HFFc6 (cell line): ENCODE measurements at regions not wholly inside any gene's neighbourhood (a gene's known extent, or its start where the extent isn't known, plus 50 kb on each side); places are given as distances from the start of the nearest gene placed in this dataset.

Experiments used
- DNase-seq: peaks from one replicate; pipeline ENCODE4 v3.0.0-alpha.2; 2018
- H3K27ac Mint-ChIP-seq: 2 replicates; pipeline ENCODE4 v1.8.0; 2020; ENCODE audit warnings: mild to moderate bottlenecking, mixed read lengths
- H3K27me3 Mint-ChIP-seq: 2 replicates; pipeline ENCODE4 v1.8.0; 2021; ENCODE audit warnings: mild to moderate bottlenecking, moderate library complexity, mixed read lengths; ENCODE audit not compliant: insufficient read depth
- H3K36me3 Mint-ChIP-seq: 2 replicates; pipeline ENCODE4 v1.8.0; 2021; ENCODE audit warnings: low read depth, mixed read lengths
- H3K4me1 Mint-ChIP-seq: 2 replicates; pipeline ENCODE4 v1.8.0; 2020; ENCODE audit warnings: low read depth, mixed read lengths
- H3K4me3 Mint-ChIP-seq: 2 replicates; pipeline ENCODE4 v1.8.0; 2020; ENCODE audit warnings: mild to moderate bottlenecking, moderate library complexity, mixed read lengths
- H3K9me3 Mint-ChIP-seq: 2 replicates; pipeline ENCODE4 v1.8.0; 2020; ENCODE audit warnings: mild to moderate bottlenecking, mixed read lengths
- TF ChIP-seq, protein P1 (sequence below): fragments of 200-600 bp; sonication (generic); IDR thresholded peaks from 2 replicates; pipeline ENCODE4 v1.5.0; 2021; ENCODE audit warnings: antibody characterized with exemption, mild to moderate bottlenecking

DNA sequence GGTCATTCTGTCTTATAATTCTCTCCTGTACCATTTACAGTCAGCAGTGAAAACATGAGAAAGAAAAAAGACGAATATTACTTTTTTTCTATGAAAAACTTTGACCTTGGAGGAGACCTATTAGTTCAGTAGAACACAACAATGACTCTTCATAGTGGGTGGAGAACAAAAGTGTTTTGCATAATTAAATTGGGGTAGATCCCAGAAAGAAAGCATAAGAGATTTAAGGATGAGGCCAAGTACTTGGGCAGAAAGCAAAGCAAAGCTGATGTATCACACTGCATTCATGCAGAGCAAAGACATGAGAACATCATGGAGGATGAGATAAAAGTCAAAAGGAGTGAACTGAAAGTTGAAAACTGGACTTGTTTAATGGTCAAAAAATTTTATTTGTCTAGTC is 1273.4 kb downstream of the ROBO2 start:
- DNase-seq: no peak
- Mint-ChIP-seq H3K4me3 (no peak overlapping the region), H3K27me3 (peaks cover 3% of the 10 kb centered on the region), H3K9me3 (no peaks in the 10 kb centered on the region), H3K4me1 (no peaks in the 10 kb centered on the region), H3K36me3 (no peaks in the 10 kb centered on the region), H3K27ac (no peak overlapping the region)
- TF ChIP-seq, protein P1, sequence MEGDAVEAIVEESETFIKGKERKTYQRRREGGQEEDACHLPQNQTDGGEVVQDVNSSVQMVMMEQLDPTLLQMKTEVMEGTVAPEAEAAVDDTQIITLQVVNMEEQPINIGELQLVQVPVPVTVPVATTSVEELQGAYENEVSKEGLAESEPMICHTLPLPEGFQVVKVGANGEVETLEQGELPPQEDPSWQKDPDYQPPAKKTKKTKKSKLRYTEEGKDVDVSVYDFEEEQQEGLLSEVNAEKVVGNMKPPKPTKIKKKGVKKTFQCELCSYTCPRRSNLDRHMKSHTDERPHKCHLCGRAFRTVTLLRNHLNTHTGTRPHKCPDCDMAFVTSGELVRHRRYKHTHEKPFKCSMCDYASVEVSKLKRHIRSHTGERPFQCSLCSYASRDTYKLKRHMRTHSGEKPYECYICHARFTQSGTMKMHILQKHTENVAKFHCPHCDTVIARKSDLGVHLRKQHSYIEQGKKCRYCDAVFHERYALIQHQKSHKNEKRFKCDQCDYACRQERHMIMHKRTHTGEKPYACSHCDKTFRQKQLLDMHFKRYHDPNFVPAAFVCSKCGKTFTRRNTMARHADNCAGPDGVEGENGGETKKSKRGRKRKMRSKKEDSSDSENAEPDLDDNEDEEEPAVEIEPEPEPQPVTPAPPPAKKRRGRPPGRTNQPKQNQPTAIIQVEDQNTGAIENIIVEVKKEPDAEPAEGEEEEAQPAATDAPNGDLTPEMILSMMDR: no peak

DNA sequence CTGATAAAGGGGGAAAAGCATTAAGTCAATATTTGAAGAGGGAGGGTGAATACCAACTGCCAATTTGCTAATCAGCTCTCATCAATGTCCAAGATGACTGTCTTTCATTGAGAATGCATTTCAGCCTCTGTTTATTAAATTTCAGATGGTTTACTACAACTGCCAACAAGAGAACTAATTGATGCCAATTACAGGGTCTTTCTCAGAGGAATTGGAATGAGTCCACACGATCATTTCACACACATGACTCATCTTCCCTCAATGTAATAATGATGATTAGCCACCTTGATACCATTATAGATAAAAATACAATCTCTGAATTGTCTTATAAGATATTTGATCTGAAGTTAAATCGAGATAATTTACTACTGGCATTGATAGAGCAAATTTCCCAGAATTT is 1274.4 kb downstream of the ROBO2 start:
- TF ChIP-seq, protein P1: no peak
- Mint-ChIP-seq H3K27me3 (peaks cover 3% of the 10 kb centered on the region), H3K4me1 (no peaks in the 10 kb centered on the region), H3K36me3 (no peaks in the 10 kb centered on the region), H3K27ac (no peak overlapping the region), H3K9me3 (no peaks in the 10 kb centered on the region), H3K4me3 (no peak overlapping the region)
- DNase-seq: no peak

DNA sequence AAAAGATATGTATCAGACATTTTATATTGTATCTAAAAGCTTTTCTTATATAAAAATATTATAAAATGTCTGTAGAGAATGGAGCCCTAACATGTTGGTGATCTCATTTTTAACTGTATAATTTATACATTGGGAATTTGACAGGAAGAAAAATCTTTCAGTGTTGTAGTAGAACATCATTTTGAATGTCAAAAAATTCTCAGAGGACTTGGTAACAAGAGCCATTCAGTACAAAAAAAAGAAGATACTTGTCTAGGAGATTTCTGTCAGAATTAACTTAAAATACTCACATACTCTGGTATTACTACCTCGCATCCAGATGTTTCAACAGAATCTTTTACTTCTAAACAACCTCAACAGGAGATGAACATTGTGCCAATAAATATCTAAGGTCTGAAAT is 1277.9 kb downstream of the ROBO2 start:
- no peak for DNase-seq
- no peaks in the 10 kb centered on the region for H3K36me3 Mint-ChIP-seq
- no peak overlapping the region for H3K27ac Mint-ChIP-seq
- TF ChIP-seq, protein P1: no peak
- H3K27me3 Mint-ChIP-seq: peaks cover 2% of the 10 kb centered on the region; the same call in 1 of the 2 replicates
- H3K4me1 Mint-ChIP-seq: no peaks in the 10 kb centered on the region
- H3K9me3 Mint-ChIP-seq: no peaks in the 10 kb centered on the region
- H3K4me3 Mint-ChIP-seq: no peak overlapping the region

DNA sequence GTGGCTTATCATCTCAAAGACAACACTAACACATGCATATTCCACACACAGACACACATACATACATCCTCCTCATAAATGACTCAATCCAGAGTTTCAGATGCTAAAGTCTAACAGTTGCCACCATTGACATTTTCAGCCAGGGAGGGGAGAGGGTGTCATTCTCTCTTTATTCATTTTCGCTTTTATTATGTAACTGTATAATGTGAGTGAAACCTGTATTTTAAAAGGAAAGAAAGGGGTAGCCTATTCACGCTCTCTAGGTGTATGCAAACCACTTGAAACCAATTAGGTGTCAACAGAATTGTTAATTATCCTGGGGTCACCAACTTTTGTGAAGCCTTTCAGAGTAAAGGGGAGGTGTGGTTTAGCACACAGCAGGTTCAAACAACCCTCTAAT is 1282.9 kb downstream of the ROBO2 start:
- no peak overlapping the region for H3K4me3 Mint-ChIP-seq
- TF ChIP-seq, protein P1: no peak
- no peaks in the 10 kb centered on the region for H3K9me3 Mint-ChIP-seq
- H3K27ac Mint-ChIP-seq: no peak overlapping the region
- no peak for DNase-seq
- no peaks in the 10 kb centered on the region for H3K4me1 Mint-ChIP-seq
- H3K36me3 Mint-ChIP-seq: no peaks in the 10 kb centered on the region
- peaks cover 13% of the 10 kb centered on the region for H3K27me3 Mint-ChIP-seq

DNA sequence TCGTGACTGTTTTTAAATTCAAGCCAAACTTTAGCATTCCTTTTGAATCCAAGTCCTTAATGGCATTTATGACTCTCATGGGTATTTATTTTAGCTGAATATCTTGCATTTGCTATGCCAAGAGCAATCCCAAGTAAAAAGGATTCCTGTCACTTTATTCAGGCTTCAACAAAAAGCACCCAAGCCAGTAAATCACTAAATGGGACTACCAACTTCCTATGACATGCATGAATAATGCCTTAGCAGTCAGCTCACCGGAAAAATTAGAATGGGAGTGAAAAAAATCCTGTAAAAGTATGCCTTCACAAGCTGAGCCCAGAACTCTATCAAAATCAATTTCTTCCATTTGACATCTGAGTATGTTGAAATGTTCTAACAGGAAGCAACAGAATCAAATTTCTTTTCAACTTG is 1297.9 kb downstream of the ROBO2 start:
- H3K36me3 Mint-ChIP-seq: no peaks in the 10 kb centered on the region

More for the DNA sequence above, 1297.9 kb downstream of the ROBO2 start:
- Mint-ChIP-seq H3K4me3 (no peak overlapping the region; the same call in 1 of the 2 replicates), H3K27me3 (peaks cover 4% of the 10 kb centered on the region; the same call in 1 of the 2 replicates), H3K4me1 (peaks cover 35% of the 10 kb centered on the region), H3K9me3 (no peaks in the 10 kb centered on the region), H3K27ac (peak overlapping the region; percentile 46)
- peak; percentile 47 for DNase-seq
- TF ChIP-seq, protein P1: no peak
